SK-N-SH treated with all-trans-retinoic acid at 6 μM for 48 hours (cell line): ENCODE measurements at regions not wholly inside any gene's neighbourhood (a gene's known extent, or its start where the extent isn't known, plus 50 kb on each side); places are given as distances from the start of the nearest gene placed in this dataset.

Experiments
- ATAC-seq: fragments of 200-7000 bp; cut with Tn5 transposase; 3 replicates; pipeline ENCODE4 v1.9.1; 2020; ENCODE audit warnings: mild to moderate bottlenecking, moderate library complexity
- BACH2 ChIP-seq: fragments of 250-450 bp; sonication (Bioruptor Pico); IDR thresholded peaks from 2 replicates; pipeline ENCODE4 v1.9.0; 2021; ENCODE audit warnings: mild to moderate bottlenecking, borderline replicate concordance
- CREB5 ChIP-seq: fragments of 250-450 bp; sonication (Bioruptor Pico); IDR thresholded peaks from 2 replicates; pipeline ENCODE4 v1.5.1; 2020; ENCODE audit warnings: low read depth, mild to moderate bottlenecking, moderate library complexity
- CSDC2 ChIP-seq: fragments of 250-450 bp; sonication (Bioruptor Pico); IDR thresholded peaks from 2 replicates; pipeline ENCODE4 v1.5.0; 2020; ENCODE audit warnings: mild to moderate bottlenecking, moderate library complexity
- CSRNP3 ChIP-seq: fragments of 250-450 bp; sonication (Bioruptor Pico); IDR thresholded peaks from 2 replicates; pipeline ENCODE4 v1.5.1; 2021; ENCODE audit warnings: mild to moderate bottlenecking, moderate library complexity
- ESRRG ChIP-seq: fragments of 250-450 bp; sonication (Bioruptor Pico); IDR thresholded peaks from 2 replicates; pipeline ENCODE4 v1.6.1; 2021; ENCODE audit warnings: mild to moderate bottlenecking
- OSR1 ChIP-seq: fragments of 250-450 bp; sonication (Bioruptor Pico); IDR thresholded peaks from 2 replicates; pipeline ENCODE4 v1.8.0; 2022; ENCODE audit warnings: moderate library complexity, mild to moderate bottlenecking, inconsistent platforms
- POU6F1 ChIP-seq: fragments of 250-450 bp; sonication (Bioruptor Pico); IDR thresholded peaks from 2 replicates; pipeline ENCODE4 v1.8.0; 2021; ENCODE audit warnings: low read depth, mild to moderate bottlenecking, moderate library complexity, borderline replicate concordance
- PPARA ChIP-seq: fragments of 250-450 bp; sonication (Bioruptor Pico); IDR thresholded peaks from 2 replicates; pipeline ENCODE4 v1.5.0; 2020; ENCODE audit warnings: mild to moderate bottlenecking, borderline replicate concordance
- RARB ChIP-seq: fragments of 250-450 bp; sonication (Bioruptor Pico); IDR thresholded peaks from 2 replicates; pipeline ENCODE4 v1.8.0; 2021; ENCODE audit warnings: mild to moderate bottlenecking, moderate library complexity
- TCF4 ChIP-seq: fragments of 250-450 bp; sonication (Bioruptor Pico); IDR thresholded peaks from 2 replicates; pipeline ENCODE4 v1.8.0; 2021; ENCODE audit warnings: mild to moderate bottlenecking, moderate library complexity, borderline replicate concordance
- TOX ChIP-seq: fragments of 250-450 bp; sonication (Bioruptor Pico); IDR thresholded peaks from 2 replicates; pipeline ENCODE4 v1.8.0; 2021; ENCODE audit warnings: mild to moderate bottlenecking, moderate library complexity, borderline replicate concordance
- TSHZ2 ChIP-seq: fragments of 250-450 bp; sonication (Bioruptor Pico); IDR thresholded peaks from 2 replicates; pipeline ENCODE4 v1.5.0; 2020; ENCODE audit warnings: mild to moderate bottlenecking, moderate library complexity
- ZC3H10 ChIP-seq: fragments of 250-450 bp; sonication (Bioruptor Pico); IDR thresholded peaks from 2 replicates; pipeline ENCODE4 v1.5.1; 2021; ENCODE audit warnings: mild to moderate bottlenecking, moderate library complexity
- ZFP3 ChIP-seq: fragments of 250-450 bp; sonication (Bioruptor Pico); IDR thresholded peaks from 2 replicates; pipeline ENCODE4 v1.5.0; 2020; ENCODE audit warnings: mild to moderate bottlenecking, moderate library complexity
- ZFP30 ChIP-seq: fragments of 450-650 bp; formaldehyde crosslinking; IDR thresholded peaks from 2 replicates; pipeline ENCODE4 v1.5.0; 2022; ENCODE audit warnings: mild to moderate bottlenecking, moderate library complexity
- ZNF70 ChIP-seq: fragments of 450-650 bp; formaldehyde crosslinking; IDR thresholded peaks from 2 replicates; pipeline ENCODE4 v1.5.0; 2020; ENCODE audit warnings: mild to moderate bottlenecking, moderate library complexity

GRCh38 chr10:4332764-4333458 lies 493.1 kb upstream of the AKR1E2 start:
- no peak for ATAC-seq

GRCh38 chr10:4331150-4331549 lies 494.9 kb upstream of the AKR1E2 start:
- ATAC-seq: no peak

More at GRCh38 chr10:4332764-4333458, 493.1 kb upstream of the AKR1E2 start:
- TF ChIP-seq CREB5 (CRISPR knock-in tag): no peak
- TF ChIP-seq CSRNP3 (CRISPR knock-in tag): no peak
- TF ChIP-seq ZFP30 (CRISPR knock-in tag): no peak
- TF ChIP-seq ZFP3 (CRISPR knock-in tag): no peak
- no peak for TF ChIP-seq OSR1 (CRISPR knock-in tag)
- no peak for TF ChIP-seq BACH2 (CRISPR knock-in tag)
- TF ChIP-seq ZNF70 (CRISPR knock-in tag): no peak
- TF ChIP-seq CSDC2: no peak
- no peak for TF ChIP-seq TSHZ2 (CRISPR knock-in tag)
- TF ChIP-seq RARB: no peak
- TF ChIP-seq TCF4 (CRISPR knock-in tag): no peak
- no peak for TF ChIP-seq ZC3H10 (CRISPR knock-in tag)
- TF ChIP-seq ESRRG (CRISPR knock-in tag): no peak
- TF ChIP-seq PPARA: no peak
- TF ChIP-seq POU6F1 (CRISPR knock-in tag): no peak
- TF ChIP-seq, all 23 proteins: peak for 0

More at GRCh38 chr10:4331150-4331549, 494.9 kb upstream of the AKR1E2 start:
- no peak for TF ChIP-seq PPARA
- no peak for TF ChIP-seq CSRNP3 (CRISPR knock-in tag)
- no peak for TF ChIP-seq TOX (CRISPR knock-in tag)
- TF ChIP-seq CREB5 (CRISPR knock-in tag): no peak
- TF ChIP-seq ZC3H10 (CRISPR knock-in tag): no peak
